CD4-positive, alpha-beta T cell (primary cell): ENCODE measurements at regions not wholly inside any gene's neighbourhood (a gene's known extent, or its start where the extent isn't known, plus 50 kb on each side); places are given as distances from the start of the nearest gene placed in this dataset.

Experiments used
- ATAC-seq: fragments of 200-7000 bp; cut with Tn5 transposase; one replicate; pipeline ENCODE4 v1.10.0; 2022; ENCODE audit warnings: mild to moderate bottlenecking; ENCODE audit not compliant: poor library complexity
- CTCF ChIA-PET: fragments of 350-600 bp; sonication (Branson Sonifier 250); formaldehyde crosslinking; loops from one replicate; lab custom pipeline; 2021; ENCODE audit warnings: antibody characterized with exemption, inconsistent platforms; lab: Charles Lee
- POLR2A ChIA-PET: fragments of 350-600 bp; sonication (Branson Sonifier 250); formaldehyde crosslinking; loops from one replicate; lab custom pipeline; 2021; ENCODE audit warnings: antibody characterized with exemption, inconsistent platforms; lab: Charles Lee
- DNase-seq, 14 experiments: peaks; one replicate each; pipeline ENCODE4 v3.0.0-alpha.2; 2013 to 2020; ENCODE audit warnings: mixed read lengths in 2 of 14
- H3K27ac ChIP-seq, 2 donors: one replicate each; pipeline versions ENCODE4 v1.5.1 to v1.7.0; 2013; ENCODE audit warnings: low read length in 2 of 2, low read depth in 1 of 2, mild to moderate bottlenecking in 1 of 2
- H3K27me3 ChIP-seq, 2 experiments: 1 replicate in 1 of 2; 2 replicates in 1 of 2; pipeline versions ENCODE4 v1.6.1 to v1.7.0; 2013; ENCODE audit warnings: low read length in 2 of 2, control low read depth in 1 of 2, mild to moderate bottlenecking in 1 of 2, moderate library complexity in 1 of 2; ENCODE audit not compliant: insufficient read depth in 2 of 2, control insufficient read depth in 1 of 2
- H3K36me3 ChIP-seq: one replicate; pipeline ENCODE4 v1.6.1; 2013; ENCODE audit warnings: low read length, control low read depth; ENCODE audit not compliant: insufficient read depth
- H3K4me1 ChIP-seq: one replicate; pipeline ENCODE4 v1.6.1; 2013; ENCODE audit warnings: low read length, control low read depth; ENCODE audit not compliant: insufficient read depth
- H3K4me3 ChIP-seq: one replicate; pipeline ENCODE4 v1.5.1; 2013; ENCODE audit warnings: mild to moderate bottlenecking, low read length, moderate library complexity
- H3K9me3 ChIP-seq, 2 experiments: 1 replicate in 1 of 2; 2 replicates in 1 of 2; pipeline versions ENCODE4 v1.6.1 to v1.7.0; 2013; ENCODE audit warnings: low read length in 2 of 2, mild to moderate bottlenecking in 2 of 2, control low read depth in 1 of 2, moderate library complexity in 1 of 2; ENCODE audit not compliant: control insufficient read depth in 1 of 2, insufficient read depth in 1 of 2
- H3K27ac Mint-ChIP-seq: one replicate; pipeline ENCODE4 v1.8.0; 2020; ENCODE audit warnings: mixed read lengths
- H3K27me3 Mint-ChIP-seq: one replicate; pipeline ENCODE4 v1.8.0; 2021; ENCODE audit warnings: mixed read lengths
- H3K36me3 Mint-ChIP-seq: one replicate; pipeline ENCODE4 v1.8.0; 2021; ENCODE audit warnings: low read depth, mixed read lengths
- H3K4me1 Mint-ChIP-seq: one replicate; pipeline ENCODE4 v1.8.0; 2021; ENCODE audit warnings: low read depth, mixed read lengths
- H3K4me3 Mint-ChIP-seq: one replicate; pipeline ENCODE4 v1.8.0; 2020; ENCODE audit warnings: mild to moderate bottlenecking, mixed read lengths
- H3K9me3 Mint-ChIP-seq: one replicate; pipeline ENCODE4 v1.8.0; 2020; ENCODE audit warnings: mixed read lengths
- intact Hi-C, 2 experiments: fragments of 100-400 bp; cut with DNase I in 1 of 2; cut with micrococcal nuclease in 1 of 2; formaldehyde crosslinking; loops; one replicate each; pipeline versions ENCODE4 v1.15.1 to v1.9.0; 2023 to 2025; cut with DNase I, micrococcal nuclease
- TF ChIP-seq, protein P1 (sequence below): fragments of 200-600 bp; IDR thresholded peaks from one replicate; pipeline ENCODE4 v1.8.0; 2022; ENCODE audit warnings: antibody characterized with exemption, mild to moderate bottlenecking

DNA sequence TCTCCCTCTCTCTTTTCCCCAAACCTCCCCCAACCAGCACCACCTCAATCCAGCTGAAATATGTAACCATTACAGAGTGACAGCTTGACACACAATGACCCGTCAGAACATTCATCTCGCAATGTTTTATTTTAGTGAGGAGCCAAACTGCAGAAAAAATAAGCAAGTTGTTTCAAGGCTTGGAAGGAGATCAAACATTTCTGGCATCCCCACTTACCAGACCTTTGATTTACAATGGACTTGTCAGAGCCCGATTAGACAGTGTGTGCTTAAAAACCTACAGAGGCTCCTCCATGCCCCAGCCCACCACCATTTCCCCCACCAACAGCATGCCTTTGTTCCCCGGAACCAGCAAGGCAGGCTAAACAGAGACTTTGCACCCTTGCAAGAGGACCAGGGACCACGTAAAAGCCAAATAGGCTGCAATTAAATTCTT is 382.8 kb upstream of the ZNF507 start:
- H3K4me1 Mint-ChIP-seq = no peaks in the 10 kb centered on the region
- ChIA-PET POLR2A (no interaction called here), CTCF (no interaction called here)
- H3K9me3 Mint-ChIP-seq = no peaks in the 10 kb centered on the region
- H3K36me3 Mint-ChIP-seq = no peaks in the 10 kb centered on the region
- no peak for DNase-seq
- no peaks in the 10 kb centered on the region for H3K4me1 ChIP-seq
- intact Hi-C loops = no loop called here
- TF ChIP-seq, protein P1, sequence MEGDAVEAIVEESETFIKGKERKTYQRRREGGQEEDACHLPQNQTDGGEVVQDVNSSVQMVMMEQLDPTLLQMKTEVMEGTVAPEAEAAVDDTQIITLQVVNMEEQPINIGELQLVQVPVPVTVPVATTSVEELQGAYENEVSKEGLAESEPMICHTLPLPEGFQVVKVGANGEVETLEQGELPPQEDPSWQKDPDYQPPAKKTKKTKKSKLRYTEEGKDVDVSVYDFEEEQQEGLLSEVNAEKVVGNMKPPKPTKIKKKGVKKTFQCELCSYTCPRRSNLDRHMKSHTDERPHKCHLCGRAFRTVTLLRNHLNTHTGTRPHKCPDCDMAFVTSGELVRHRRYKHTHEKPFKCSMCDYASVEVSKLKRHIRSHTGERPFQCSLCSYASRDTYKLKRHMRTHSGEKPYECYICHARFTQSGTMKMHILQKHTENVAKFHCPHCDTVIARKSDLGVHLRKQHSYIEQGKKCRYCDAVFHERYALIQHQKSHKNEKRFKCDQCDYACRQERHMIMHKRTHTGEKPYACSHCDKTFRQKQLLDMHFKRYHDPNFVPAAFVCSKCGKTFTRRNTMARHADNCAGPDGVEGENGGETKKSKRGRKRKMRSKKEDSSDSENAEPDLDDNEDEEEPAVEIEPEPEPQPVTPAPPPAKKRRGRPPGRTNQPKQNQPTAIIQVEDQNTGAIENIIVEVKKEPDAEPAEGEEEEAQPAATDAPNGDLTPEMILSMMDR = no peak
- H3K4me3 Mint-ChIP-seq = no peak overlapping the region
- ATAC-seq = no peak
- no peak overlapping the region for H3K27ac ChIP-seq
- H3K27me3 Mint-ChIP-seq = peaks cover 4% of the 10 kb centered on the region
- peaks cover 0 to 7% of the 10 kb centered on the region in 2 experiments for H3K9me3 ChIP-seq
- peaks cover 0 to 4% of the 10 kb centered on the region in 2 experiments for H3K27me3 ChIP-seq
- no peak overlapping the region for H3K4me3 ChIP-seq
- no peak overlapping the region for H3K27ac Mint-ChIP-seq
- H3K36me3 ChIP-seq = no peaks in the 10 kb centered on the region

DNA sequence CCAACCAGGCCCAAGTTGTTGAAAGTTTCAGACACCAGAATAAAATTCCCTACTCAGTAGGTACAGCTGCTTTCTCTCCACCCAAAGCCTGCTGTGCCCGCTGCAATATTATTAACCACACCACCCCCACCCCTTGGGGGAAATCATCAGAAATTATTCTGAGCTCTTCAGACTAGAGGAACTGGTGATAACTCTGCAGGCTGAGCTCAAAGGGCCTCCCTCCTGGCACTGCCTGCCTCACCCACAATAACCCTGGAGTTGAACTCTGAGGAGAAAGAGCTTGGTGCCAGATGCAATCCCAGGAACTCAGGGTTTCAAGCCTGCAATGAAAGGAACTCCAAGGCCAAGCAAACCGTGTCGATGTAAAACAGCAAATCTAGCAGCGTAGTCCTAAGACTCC is 381.7 kb upstream of the ZNF507 start:
- TF ChIP-seq, protein P1 = no peak
- ATAC-seq (no peak), DNase-seq (no peak)
- ChIA-PET CTCF (interaction anchor here (1.0 kb wide), 1 partner anchor 10 kb away, joined by 3 read pairs; no protein-coding TSS in a partner anchor), POLR2A (no interaction called here)
- Mint-ChIP-seq H3K36me3 (no peaks in the 10 kb centered on the region), H3K27me3 (no peaks in the 10 kb centered on the region), H3K9me3 (no peaks in the 10 kb centered on the region), H3K27ac (no peak overlapping the region), H3K4me1 (no peaks in the 10 kb centered on the region), H3K4me3 (no peak overlapping the region)
- Histone ChIP-seq H3K4me3 (no peak overlapping the region), H3K9me3 (peaks cover 0 to 7% of the 10 kb centered on the region in 2 experiments), H3K4me1 (no peaks in the 10 kb centered on the region), H3K27ac (no peak overlapping the region), H3K36me3 (no peaks in the 10 kb centered on the region), H3K27me3 (peaks cover 0 to 4% of the 10 kb centered on the region in 2 experiments)
- intact Hi-C loops = no loop called here

DNA sequence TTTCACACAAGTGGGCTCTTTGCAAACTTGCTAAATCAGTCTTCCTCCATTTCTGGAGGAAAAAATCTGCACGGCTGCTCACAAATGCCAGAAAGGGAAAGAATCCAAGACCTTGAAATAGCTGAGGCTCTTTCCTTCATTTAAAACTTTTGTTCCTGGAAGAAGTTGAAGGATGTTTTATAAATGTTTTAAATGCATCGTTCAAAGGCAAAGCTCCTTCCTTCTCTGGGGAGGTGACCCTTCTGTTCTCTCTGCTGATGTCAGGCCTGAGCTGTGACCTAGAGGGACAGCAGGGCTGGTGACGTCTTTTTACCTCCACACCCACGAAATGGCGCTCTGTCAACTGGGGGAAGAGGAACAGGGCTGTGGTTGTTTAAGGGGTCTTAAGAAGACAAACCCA is 376.4 kb upstream of the ZNF507 start:
- intact Hi-C loops = no loop called here
- TF ChIP-seq, protein P1 = no peak
- H3K36me3 ChIP-seq = no peaks in the 10 kb centered on the region
- no peaks in the 10 kb centered on the region for H3K36me3 Mint-ChIP-seq
- H3K4me1 ChIP-seq = no peaks in the 10 kb centered on the region
- no peak overlapping the region for H3K4me3 Mint-ChIP-seq
- no peak overlapping the region for H3K27ac Mint-ChIP-seq
- H3K27me3 Mint-ChIP-seq = no peaks in the 10 kb centered on the region
- H3K27ac ChIP-seq = no peak overlapping the region
- H3K9me3 Mint-ChIP-seq = no peaks in the 10 kb centered on the region
- DNase-seq = no peak
- CTCF ChIA-PET = no interaction called here
- no peak for ATAC-seq
- POLR2A ChIA-PET = no interaction called here
- no peaks in the 10 kb centered on the region for H3K4me1 Mint-ChIP-seq
- H3K27me3 ChIP-seq = no peaks in the 10 kb centered on the region
- peaks cover 0 to 11% of the 10 kb centered on the region in 2 experiments for H3K9me3 ChIP-seq
- no peak overlapping the region for H3K4me3 ChIP-seq
